IMR-90 (cell line): ENCODE measurements at regions not wholly inside any gene's neighbourhood (a gene's known extent, or its start where the extent isn't known, plus 50 kb on each side); places are given as distances from the start of the nearest gene placed in this dataset.

Experiments
- ATAC-seq: fragments of 200-7000 bp; cut with Tn5 transposase; 2 replicates; pipeline ENCODE4 v1.9.1; 2020; ENCODE audit warnings: low read depth, mild to moderate bottlenecking, moderate library complexity
- BruUV-seq: library from RNA; stranded (reverse); fragments of 400-500 nt; replicated peaks from 2 replicates; lab custom pipeline; 2021; lab: Mats Ljungman, UMichigan
- CTCF ChIA-PET: fragments of 300-600 bp; formaldehyde crosslinking; extraction: SDS; loops from one replicate; lab custom pipeline; 2021; ENCODE audit warnings: antibody characterized with exemption; lab: Yijun Ruan, JAX
- POLR2A ChIA-PET: fragments of 300-600 bp; sonication (Branson Sonifier 250); formaldehyde crosslinking; loops from one replicate; lab custom pipeline; 2022; ENCODE audit warnings: antibody characterized with exemption; ENCODE audit not compliant: unreplicated experiment; lab: Charles Lee
- DNase-seq: peaks from one replicate; pipeline ENCODE4 v3.0.0; 2013
- H2AFZ ChIP-seq: replicated peaks from 2 replicates; pipeline ENCODE3; 2013; ENCODE audit warnings: low read length, mild to moderate bottlenecking; ENCODE audit not compliant: poor library complexity
- H2AK5ac ChIP-seq: 2 replicates; pipeline ENCODE4 v1.6.1; 2013; ENCODE audit warnings: low read depth, low read length, inconsistent platforms
- H2AK9ac ChIP-seq: replicated peaks from 2 replicates; pipeline ENCODE3; 2013; ENCODE audit warnings: mild to moderate bottlenecking, low read depth, low read length, moderate library complexity; ENCODE audit not compliant: poor library complexity
- H2BK120ac ChIP-seq: 2 replicates; pipeline ENCODE4 v1.6.1; 2013; ENCODE audit warnings: low read depth, low read length, inconsistent platforms
- H2BK15ac ChIP-seq: 3 replicates; pipeline ENCODE4 v1.6.1; 2013; ENCODE audit warnings: low read depth, low read length, inconsistent platforms
- H2BK20ac ChIP-seq: 2 replicates; pipeline ENCODE4 v1.6.1; 2013; ENCODE audit warnings: low read depth, mild to moderate bottlenecking, inconsistent platforms, low read length, moderate library complexity
- H2BK5ac ChIP-seq: 2 replicates; pipeline ENCODE4 v1.6.1; 2013; ENCODE audit warnings: mild to moderate bottlenecking, low read depth, low read length, inconsistent platforms; ENCODE audit not compliant: poor library complexity, severe bottlenecking
- H3K14ac ChIP-seq: replicated peaks from 2 replicates; pipeline ENCODE4 v1.6.1; 2013; ENCODE audit warnings: low read depth, low read length, inconsistent platforms
- H3K18ac ChIP-seq: 2 replicates; pipeline ENCODE4 v1.6.1; 2013; ENCODE audit warnings: low read depth, low read length, control low read depth
- H3K23ac ChIP-seq: 2 replicates; pipeline ENCODE4 v1.6.1; 2013; ENCODE audit warnings: low read depth, low read length, inconsistent platforms
- H3K27ac ChIP-seq: 2 replicates; pipeline ENCODE4 v1.5.1; 2013; ENCODE audit warnings: mild to moderate bottlenecking, control low read depth, low read length; ENCODE audit not compliant: insufficient read depth
- H3K27me3 ChIP-seq: 2 replicates; pipeline ENCODE4 v1.6.1; 2013; ENCODE audit warnings: low read length; ENCODE audit not compliant: control insufficient read depth, insufficient read depth
- H3K36me3 ChIP-seq: 2 replicates; pipeline ENCODE4 v1.6.1; 2013; ENCODE audit warnings: low read length, mixed read lengths; ENCODE audit not compliant: control insufficient read depth, insufficient read depth
- H3K4ac ChIP-seq: 2 replicates; pipeline ENCODE4 v1.6.1; 2013; ENCODE audit warnings: low read depth, low read length, inconsistent platforms
- H3K4me1 ChIP-seq: 2 replicates; pipeline ENCODE4 v1.6.1; 2013; ENCODE audit warnings: low read length, mixed read lengths; ENCODE audit not compliant: control insufficient read depth, insufficient read depth
- H3K4me2 ChIP-seq: 2 replicates; pipeline ENCODE4 v1.6.1; 2013; ENCODE audit warnings: low read depth, mild to moderate bottlenecking, control low read depth, low read length, moderate library complexity
- H3K4me3 ChIP-seq: 2 replicates; pipeline ENCODE4 v1.5.1; 2013; ENCODE audit warnings: low read depth, mild to moderate bottlenecking, control low read depth, low read length, moderate library complexity; ENCODE audit not compliant: insufficient read depth
- H3K56ac ChIP-seq: 2 replicates; pipeline ENCODE4 v1.6.1; 2013; ENCODE audit warnings: low read length, inconsistent platforms; ENCODE audit not compliant: insufficient read depth; ENCODE audit errors: extremely low read depth
- H3K79me1 ChIP-seq, 2 experiments: 2 replicates each; pipeline ENCODE4 v1.6.1; 2013; ENCODE audit warnings: low read length in 2 of 2, inconsistent platforms in 1 of 2, low read depth in 1 of 2
- H3K9ac ChIP-seq: 2 replicates; pipeline ENCODE4 v1.6.1; 2013; ENCODE audit warnings: low read depth, low read length, control low read depth
- H3K9me1 ChIP-seq: 2 replicates; pipeline ENCODE4 v1.6.1; 2013; ENCODE audit warnings: low read length, inconsistent platforms; ENCODE audit not compliant: insufficient read depth
- H3K9me3 ChIP-seq: 2 replicates; pipeline ENCODE4 v1.6.1; 2013; ENCODE audit warnings: low read length; ENCODE audit not compliant: control insufficient read depth, insufficient read depth
- H4K20me1 ChIP-seq: 2 replicates; pipeline ENCODE4 v1.6.1; 2013; ENCODE audit warnings: low read length, inconsistent platforms; ENCODE audit not compliant: insufficient read depth
- H4K5ac ChIP-seq: 2 replicates; pipeline ENCODE4 v1.6.1; 2013; ENCODE audit warnings: mild to moderate bottlenecking, low read depth, low read length, control low read depth
- H4K8ac ChIP-seq, 2 experiments: 2 replicates each; pipeline ENCODE4 v1.6.1; 2013; ENCODE audit warnings: low read depth in 2 of 2, low read length in 2 of 2, control low read depth in 1 of 2, inconsistent platforms in 1 of 2
- H4K91ac ChIP-seq: 2 replicates; pipeline ENCODE4 v1.6.1; 2013; ENCODE audit warnings: low read depth, low read length, inconsistent platforms; ENCODE audit not compliant: insufficient read depth
- CHD1 ChIP-seq: IDR thresholded peaks from 2 replicates; pipeline ENCODE4 v1.6.1; 2012; ENCODE audit warnings: low read depth, low read length, improper control_type of control experiment
- MAZ ChIP-seq: IDR thresholded peaks from 2 replicates; pipeline ENCODE4 v1.6.1; 2012; ENCODE audit warnings: low read depth, mild to moderate bottlenecking, low read length, improper control_type of control experiment, moderate library complexity, borderline replicate concordance
- POLR2A ChIP-seq: IDR thresholded peaks from 2 replicates; pipeline ENCODE4 v1.6.1; 2012; ENCODE audit warnings: mild to moderate bottlenecking, low read depth, low read length
- RAD21 ChIP-seq: IDR thresholded peaks from 2 replicates; pipeline ENCODE4 v1.6.1; 2012; ENCODE audit warnings: low read length, improper control_type of control experiment
- RFX5 ChIP-seq: IDR thresholded peaks from 2 replicates; pipeline ENCODE4 v1.8.0; 2012; ENCODE audit warnings: low read depth, mild to moderate bottlenecking, low read length, moderate library complexity
- WGBS, 2 experiments: methylation state at CpG; one replicate each; pipeline versions ENCODE4 v1.1.5 to v1.1.7; 2013; ENCODE audit warnings: missing lambda C conversion rate in 2 of 2; ENCODE audit not compliant: insufficient read length in 1 of 2; ENCODE audit errors: extremely low coverage in 2 of 2; 5-methylcytosine and 5-hydroxymethylcytosine counted together
- dilution Hi-C: fragments of 300-500 bp; cut with HindIII; formaldehyde crosslinking; loops from one replicate; pipeline ENCODE4 v1.14.3; 2018; ENCODE audit warnings: low sequenced_read_pairs; ENCODE audit not compliant: unreplicated experiment
- in situ Hi-C: fragments of 300-500 bp; cut with MboI; formaldehyde crosslinking; loops from 3 replicates; pipeline ENCODE4 v1.14.3; 2019; ENCODE audit warnings: low sequenced_read_pairs, inconsistent platforms, mixed read lengths
- intact Hi-C: fragments of 100-400 bp; cut with micrococcal nuclease; formaldehyde crosslinking; loops from 2 replicates; pipeline ENCODE4 v1.10.0; 2022
- TF ChIP-seq, protein P1 (sequence below): conservative IDR thresholded peaks from 2 replicates; pipeline ENCODE4 v1.5.1; 2012; ENCODE audit warnings: mild to moderate bottlenecking, low read depth, low read length, improper control_type of control experiment

DNA sequence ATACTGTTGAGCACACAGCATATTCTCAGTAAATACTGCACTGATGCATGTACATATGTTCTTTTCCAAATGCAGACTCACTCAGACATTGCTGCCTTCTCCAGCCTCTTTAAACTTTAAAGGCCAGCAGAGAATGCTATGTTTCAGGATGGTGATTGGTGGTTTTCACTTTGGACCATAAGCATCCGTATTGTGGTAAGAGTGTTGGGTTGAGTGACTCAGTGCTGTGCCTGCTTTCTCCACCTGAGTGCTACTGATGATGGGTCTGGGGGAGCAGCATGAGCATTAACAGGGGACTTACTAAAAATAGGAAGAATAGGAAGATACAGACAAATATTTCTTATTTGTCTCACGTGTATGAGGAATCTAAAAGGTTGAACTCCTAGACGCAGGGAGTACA lies 56.3 kb upstream of the ZNF92 start:
- H4K5ac ChIP-seq = no peak overlapping the region
- no peak overlapping the region for H4K91ac ChIP-seq
- ATAC-seq = no peak
- no peak for DNase-seq
- H3K79me1 ChIP-seq = no peaks in the 10 kb centered on the region
- no peak overlapping the region for H3K9ac ChIP-seq
- H2BK20ac ChIP-seq = no peak overlapping the region
- TF ChIP-seq, protein P1, sequence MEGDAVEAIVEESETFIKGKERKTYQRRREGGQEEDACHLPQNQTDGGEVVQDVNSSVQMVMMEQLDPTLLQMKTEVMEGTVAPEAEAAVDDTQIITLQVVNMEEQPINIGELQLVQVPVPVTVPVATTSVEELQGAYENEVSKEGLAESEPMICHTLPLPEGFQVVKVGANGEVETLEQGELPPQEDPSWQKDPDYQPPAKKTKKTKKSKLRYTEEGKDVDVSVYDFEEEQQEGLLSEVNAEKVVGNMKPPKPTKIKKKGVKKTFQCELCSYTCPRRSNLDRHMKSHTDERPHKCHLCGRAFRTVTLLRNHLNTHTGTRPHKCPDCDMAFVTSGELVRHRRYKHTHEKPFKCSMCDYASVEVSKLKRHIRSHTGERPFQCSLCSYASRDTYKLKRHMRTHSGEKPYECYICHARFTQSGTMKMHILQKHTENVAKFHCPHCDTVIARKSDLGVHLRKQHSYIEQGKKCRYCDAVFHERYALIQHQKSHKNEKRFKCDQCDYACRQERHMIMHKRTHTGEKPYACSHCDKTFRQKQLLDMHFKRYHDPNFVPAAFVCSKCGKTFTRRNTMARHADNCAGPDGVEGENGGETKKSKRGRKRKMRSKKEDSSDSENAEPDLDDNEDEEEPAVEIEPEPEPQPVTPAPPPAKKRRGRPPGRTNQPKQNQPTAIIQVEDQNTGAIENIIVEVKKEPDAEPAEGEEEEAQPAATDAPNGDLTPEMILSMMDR = no peak
- TF ChIP-seq RFX5 (no peak), CHD1 (no peak), POLR2A (no peak), MAZ (no peak), RAD21 (no peak)
- ChIA-PET CTCF (no interaction called here), POLR2A (no interaction called here)
- H3K4me2 ChIP-seq = no peak overlapping the region
- H2AFZ ChIP-seq = no peak overlapping the region
- H3K36me3 ChIP-seq = no peaks in the 10 kb centered on the region
- H2BK15ac ChIP-seq = no peak overlapping the region
- no peak overlapping the region for H3K56ac ChIP-seq
- no peak overlapping the region for H3K18ac ChIP-seq
- in situ Hi-C loops (no loop called here), intact Hi-C loops (loop anchor here (10.0 kb wide), 1 partner anchor 127 kb away; no protein-coding TSS in a partner anchor), dilution Hi-C loops (no loop called here)
- no peak overlapping the region for H3K27ac ChIP-seq
- H3K4me3 ChIP-seq = no peak overlapping the region
- H2AK5ac ChIP-seq = no peak overlapping the region
- H3K4ac ChIP-seq = no peak overlapping the region
- no peak overlapping the region for H2BK5ac ChIP-seq
- no TSS peak for BruUV-seq
- no peak overlapping the region for H2AK9ac ChIP-seq
- 100% methylated on average over 1 of the region's 3 CpGs; no CpG with 5 or more reads in 1 of the 2 experiments for WGBS, 2 experiments
- H3K27me3 ChIP-seq = no peaks in the 10 kb centered on the region
- H2BK120ac ChIP-seq = no peak overlapping the region
- no peak overlapping the region for H4K8ac ChIP-seq
- no peaks in the 10 kb centered on the region for H3K9me1 ChIP-seq
- no peak overlapping the region for H3K14ac ChIP-seq
- H3K9me3 ChIP-seq = no peaks in the 10 kb centered on the region
- H3K23ac ChIP-seq = no peak overlapping the region
- H3K4me1 ChIP-seq = no peaks in the 10 kb centered on the region
- no peaks in the 10 kb centered on the region for H4K20me1 ChIP-seq
